ENCODE measurements at regions not wholly inside any gene's neighbourhood (a gene's known extent, or its start where the extent isn't known, plus 50 kb on each side); places are given as distances from the start of the nearest gene placed in this dataset.

- no peak for TF ChIP-seq WHSC1 (IDR thresholded peaks at IDR 0.05; ENCODE audit: low read length)
These were observed 166.8 kb downstream of the HSD17B3 start (continued) for GRCh38 chr9:96135076-96135752.

- H3K4me3 ChIP-seq = no peak overlapping the region
- H3K9me1 ChIP-seq (ENCODE audit: control insufficient read depth, insufficient read depth, low read length) = no peaks in the 10 kb centered on the region
- H2AFZ ChIP-seq (ENCODE audit: low read depth, low read length) = no peak overlapping the region
- H3K4me1 ChIP-seq (replicated peaks in 1 of 2; ENCODE audit: control insufficient read depth in 2 of 2, insufficient read depth in 2 of 2, low read length in 2 of 2) = no peaks in the 10 kb centered on the region
- ChIA-PET CTCF (ENCODE audit: low intra/inter-chr PET ratio) (no interaction called here), POLR2A (no interaction called here)
- ATAC-seq (no peak), DNase-seq (ENCODE audit: extremely low read depth in 1 of 4, low spot score in 3 of 4) (no peak), FAIRE-seq (no peak)
- no TSS peak for BruUV-seq (replicated peaks)
- WGBS (ENCODE audit: insufficient coverage, low coverage, missing lambda C conversion rate) = 3% methylated on average over 6 of the region's 6 CpGs
- intact Hi-C loops (cut with micrococcal nuclease) = no loop called here
- TF ChIP-seq POLR2G (IDR thresholded peaks at IDR 0.05; ENCODE audit: low read depth, low read length) = no peak
- no peak for TF ChIP-seq SMARCA5 (IDR thresholded peaks at IDR 0.05)
- TF ChIP-seq THRA (IDR thresholded peaks at IDR 0.05) = no peak
- TF ChIP-seq HNRNPLL (IDR thresholded peaks at IDR 0.05; ENCODE audit: low read depth, low read length, poor library complexity, severe bottlenecking) = no peak
- TF ChIP-seq ZNF121 (CRISPR knock-in tag; conservative IDR thresholded peaks at IDR 0.05) = no peak
- no peak for TF ChIP-seq MBD2 (IDR thresholded peaks at IDR 0.05; ENCODE audit: borderline replicate concordance, low read depth)
- TF ChIP-seq DIDO1 (tag; IDR thresholded peaks at IDR 0.05; ENCODE audit: low read depth) = no peak
- TF ChIP-seq HMGN3 (IDR thresholded peaks at IDR 0.05; ENCODE audit: borderline replicate concordance, extremely low read depth, insufficient read length, low read depth, low read length) = no peak
- TF ChIP-seq MAX (CRISPR knock-in tag; IDR thresholded peaks at IDR 0.05) = no peak
- TF ChIP-seq HINFP (tag; conservative IDR thresholded peaks at IDR 0.05; ENCODE audit: low read depth) = no peak
- no peak for TF ChIP-seq MEF2D (tag; conservative IDR thresholded peaks at IDR 0.05; ENCODE audit: low read depth)
- H3K79me2 ChIP-seq (ENCODE audit: control insufficient read depth, insufficient read depth, low read length) = no peaks in the 10 kb centered on the region
- no peak overlapping the region for H3K4me2 ChIP-seq (ENCODE audit: insufficient read depth, low read length)
- H3K27ac ChIP-seq (ENCODE audit: extremely low read depth, low read depth, low read length) = no peak overlapping the region
- in situ Hi-C loops (cut with MboI) = no loop called here
- H3K9me3 ChIP-seq (replicated peaks; ENCODE audit: control insufficient read depth, insufficient read depth, low read depth, low read length) = no peaks in the 10 kb centered on the region
- no peaks in the 10 kb centered on the region; the same call in 1 of the 2 replicates for H4K20me1 ChIP-seq (replicated peaks; ENCODE audit: control insufficient read depth, insufficient read depth, low read length)
- no peak overlapping the region for H3K9ac ChIP-seq (ENCODE audit: insufficient read depth in 1 of 2, low read depth in 2 of 2, low read length in 2 of 2)
- H3K27me3 ChIP-seq (ENCODE audit: control insufficient read depth in 2 of 2, insufficient read depth in 2 of 2, low read length in 2 of 2) = peaks cover 17 to 54% of the 10 kb centered on the region in 2 experiments; a peak in 4 of 5 replicates
- no peaks in the 10 kb centered on the region for H3K36me3 ChIP-seq (ENCODE audit: control insufficient read depth, insufficient read depth, low read length)
These were observed 168.5 kb downstream of the HSD17B3 start for GRCh38 chr9:96133321-96134021.
